ENCODE measurements at regions not wholly inside any gene's neighbourhood (a gene's known extent, or its start where the extent isn't known, plus 50 kb on each side); places are given as distances from the start of the nearest gene placed in this dataset.

DNA sequence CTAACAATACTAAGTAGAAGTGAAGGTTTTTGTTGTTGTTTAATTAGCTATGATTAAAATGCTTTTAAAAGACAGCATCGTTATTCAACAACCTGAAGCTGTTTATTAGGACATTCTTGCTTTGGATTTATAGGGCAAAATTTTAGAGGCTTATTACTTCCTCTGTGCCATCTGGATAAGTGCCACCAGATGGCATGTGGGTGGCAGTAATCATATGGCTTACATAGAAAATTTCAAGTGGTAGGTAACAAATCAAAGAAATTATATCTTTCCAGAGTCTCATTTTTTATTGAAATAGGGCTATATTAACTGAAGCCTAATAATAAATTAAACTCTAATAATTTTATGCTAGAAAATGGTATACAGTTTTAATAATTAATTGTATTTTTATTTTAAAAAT, 83.3 kb upstream of the HTR2C start:
- no peak overlapping the region for H3K27ac Mint-ChIP-seq
- Histone ChIP-seq H3K27ac (ENCODE audit: insufficient read length, low read depth, low read length) (no peak overlapping the region), H3K23me2 (ENCODE audit: insufficient read length, low read depth, low read length, poor library complexity, severe bottlenecking) (no peaks in the 10 kb centered on the region), H3K9me3 (ENCODE audit: control insufficient read depth, low read depth, low read length) (no peaks in the 10 kb centered on the region), H3K56ac (ENCODE audit: insufficient read length, low read depth, low read length) (no peak overlapping the region), H4K20me1 (ENCODE audit: control insufficient read depth, insufficient read depth, insufficient read length) (no peaks in the 10 kb centered on the region), H3K14ac (ENCODE audit: insufficient read depth, low read length) (no peak overlapping the region), H4K91ac (ENCODE audit: insufficient read length, low read depth, low read length) (no peak overlapping the region), H3K23ac (ENCODE audit: insufficient read length, low read depth, low read length) (no peak overlapping the region), H3K18ac (ENCODE audit: insufficient read length, low read depth, low read length) (no peak overlapping the region), H2BK20ac (ENCODE audit: low read depth, low read length, poor library complexity, severe bottlenecking) (no peak overlapping the region), H3K27me3 (ENCODE audit: insufficient read depth, low read length) (no peaks in the 10 kb centered on the region), H4K8ac (replicated peaks; ENCODE audit: insufficient read length, low read depth, low read length) (no peak overlapping the region), H2AK5ac (ENCODE audit: insufficient read length, low read length) (no peak overlapping the region), H3T11ph (ENCODE audit: low read length) (no peak overlapping the region), H3K79me1 (ENCODE audit: insufficient read depth, low read depth, low read length, poor library complexity, severe bottlenecking) (no peaks in the 10 kb centered on the region), H2BK15ac (ENCODE audit: low read depth, low read length) (no peak overlapping the region), H2BK120ac (ENCODE audit: low read depth, low read length, poor library complexity, severe bottlenecking) (no peak overlapping the region), H3K4me2 (ENCODE audit: insufficient read depth, insufficient read length, low read length) (no peak overlapping the region), H3K79me2 (ENCODE audit: insufficient read depth, low read length) (no peaks in the 10 kb centered on the region), H3K9ac (ENCODE audit: extremely low read depth, insufficient read length, low read length) (no peak overlapping the region), H3K4me1 (ENCODE audit: insufficient read depth, low read length) (no peaks in the 10 kb centered on the region), H3K4ac (ENCODE audit: low read depth, low read length) (no peak overlapping the region), H4K5ac (ENCODE audit: insufficient read length, low read depth, low read length) (no peak overlapping the region), H2AFZ (ENCODE audit: low read length) (no peak overlapping the region), H2BK12ac (ENCODE audit: insufficient read length, low read depth, low read length) (no peak overlapping the region), H2BK5ac (ENCODE audit: insufficient read length, low read length) (no peak overlapping the region)
- no peaks in the 10 kb centered on the region for H3K27me3 Mint-ChIP-seq (ENCODE audit: low read depth)
- no peaks in the 10 kb centered on the region; a peak in 1 of 5 replicates for H3K9me3 Mint-ChIP-seq
- no peaks in the 10 kb centered on the region for H3K4me1 Mint-ChIP-seq
- no peak overlapping the region for H3K4me3 Mint-ChIP-seq
- WGBS (ENCODE audit: extremely low coverage, insufficient read length, low lambda C conversion rate): no CpG with 5 or more reads among the region's 1 CpG
- DNase-seq: no peak
- TF ChIP-seq, protein P1, sequence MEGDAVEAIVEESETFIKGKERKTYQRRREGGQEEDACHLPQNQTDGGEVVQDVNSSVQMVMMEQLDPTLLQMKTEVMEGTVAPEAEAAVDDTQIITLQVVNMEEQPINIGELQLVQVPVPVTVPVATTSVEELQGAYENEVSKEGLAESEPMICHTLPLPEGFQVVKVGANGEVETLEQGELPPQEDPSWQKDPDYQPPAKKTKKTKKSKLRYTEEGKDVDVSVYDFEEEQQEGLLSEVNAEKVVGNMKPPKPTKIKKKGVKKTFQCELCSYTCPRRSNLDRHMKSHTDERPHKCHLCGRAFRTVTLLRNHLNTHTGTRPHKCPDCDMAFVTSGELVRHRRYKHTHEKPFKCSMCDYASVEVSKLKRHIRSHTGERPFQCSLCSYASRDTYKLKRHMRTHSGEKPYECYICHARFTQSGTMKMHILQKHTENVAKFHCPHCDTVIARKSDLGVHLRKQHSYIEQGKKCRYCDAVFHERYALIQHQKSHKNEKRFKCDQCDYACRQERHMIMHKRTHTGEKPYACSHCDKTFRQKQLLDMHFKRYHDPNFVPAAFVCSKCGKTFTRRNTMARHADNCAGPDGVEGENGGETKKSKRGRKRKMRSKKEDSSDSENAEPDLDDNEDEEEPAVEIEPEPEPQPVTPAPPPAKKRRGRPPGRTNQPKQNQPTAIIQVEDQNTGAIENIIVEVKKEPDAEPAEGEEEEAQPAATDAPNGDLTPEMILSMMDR (conservative IDR thresholded peaks at IDR 0.05): peak; percentile 46; the same call in 2 of the 3 replicates
- peaks cover 0 to 6% (median 0%) of the 10 kb centered on the region in 3 experiments; a peak in 2 of 7 replicates for H3K36me3 Mint-ChIP-seq (ENCODE audit: insufficient read depth in 1 of 3, low read depth in 3 of 3)

Measured in H9 (cell line).